GM12874 (cell line): ENCODE measurements at regions not wholly inside any gene's neighbourhood (a gene's known extent, or its start where the extent isn't known, plus 50 kb on each side); places are given as distances from the start of the nearest gene placed in this dataset.

Experiments used
- CTCF ChIP-seq: IDR thresholded peaks from 2 replicates; pipeline ENCODE4 v1.5.1; 2011; ENCODE audit warnings: low read depth, mild to moderate bottlenecking, control low read depth, low read length, moderate library complexity; ENCODE audit not compliant: insufficient read depth

- no peak for TF ChIP-seq CTCF
Observed at GRCh38 chr4:96744676-96745075, 904.8 kb downstream of the PDHA2 start.

GRCh38 chr4:96753216-96753615 is 913.3 kb downstream of the PDHA2 start:
- no peak for TF ChIP-seq CTCF

GRCh38 chr4:96755569-96756484 is 915.9 kb downstream of the PDHA2 start:
- TF ChIP-seq CTCF, result no peak

- TF ChIP-seq CTCF, result no peak
Observed at GRCh38 chr4:96756584-96756983, 916.7 kb downstream of the PDHA2 start.

GRCh38 chr4:96763546-96763945 is 923.7 kb downstream of the PDHA2 start:
- TF ChIP-seq CTCF, result no peak

GRCh38 chr4:96766359-96766758 is 926.5 kb downstream of the PDHA2 start:
- no peak for TF ChIP-seq CTCF

- TF ChIP-seq CTCF, result no peak
Observed at GRCh38 chr4:96767815-96768480, 928.1 kb downstream of the PDHA2 start.
